Kidney (tissue), 13 donors: ENCODE measurements at regions not wholly inside any gene's neighbourhood (a gene's known extent, or its start where the extent isn't known, plus 50 kb on each side); places are given as distances from the start of the nearest gene placed in this dataset.

Experiments used
- DNase-seq, 5 donors: peaks; one replicate each; pipeline ENCODE4 v3.0.0-alpha.2; 2013 to 2020
- FAIRE-seq: peaks from 2 replicates; lab custom pipeline; 2012; peaks lifted over from hg19 to GRCh38; lab: Jason Lieb, UNC
- H3K27ac ChIP-seq, 2 donors: one replicate each; pipeline ENCODE4 v1.7.0; 2013; ENCODE audit warnings: low read depth in 2 of 2, low read length in 2 of 2, inconsistent platforms in 1 of 2
- H3K27me3 ChIP-seq: one replicate; pipeline ENCODE4 v1.7.1; 2013; ENCODE audit warnings: low read length, inconsistent platforms; ENCODE audit not compliant: control insufficient read depth, insufficient read depth
- H3K36me3 ChIP-seq, 3 donors: one replicate each; pipeline versions ENCODE4 v1.7.0 to v1.7.1; 2013; ENCODE audit warnings: low read length in 3 of 3, control low read depth in 1 of 3, inconsistent platforms in 1 of 3; ENCODE audit not compliant: insufficient read depth in 3 of 3, control insufficient read depth in 2 of 3
- H3K4me1 ChIP-seq, 3 donors: one replicate each; pipeline versions ENCODE4 v1.7.0 to v1.7.1; 2013; ENCODE audit warnings: low read length in 3 of 3, inconsistent platforms in 1 of 3, low read depth in 1 of 3; ENCODE audit not compliant: control insufficient read depth in 2 of 3, insufficient read depth in 2 of 3
- H3K4me3 ChIP-seq, 3 donors: one replicate each; pipeline versions ENCODE4 v1.7.0 to v1.8.1; 2013; ENCODE audit warnings: low read length in 3 of 3, control low read depth in 1 of 3, inconsistent platforms in 1 of 3
- H3K9ac ChIP-seq, 3 donors: one replicate each; pipeline versions ENCODE4 v1.7.0 to v1.7.1; 2013; ENCODE audit warnings: low read length in 3 of 3, control low read depth in 1 of 3, inconsistent platforms in 1 of 3
- H3K9me3 ChIP-seq, 3 donors: one replicate each; pipeline versions ENCODE4 v1.7.0 to v1.7.1; 2013; ENCODE audit warnings: low read length in 3 of 3, control low read depth in 1 of 3, inconsistent platforms in 1 of 3; ENCODE audit not compliant: control insufficient read depth in 2 of 3, insufficient read depth in 1 of 3
- CTCF ChIP-seq: IDR thresholded peaks from 3 replicates; pipeline ENCODE4 v1.5.1; 2012; ENCODE audit warnings: mild to moderate bottlenecking, moderate library complexity, borderline replicate concordance; ENCODE audit not compliant: insufficient read depth; ENCODE audit errors: extremely low read depth
- intact Hi-C: fragments of 100-400 bp; cut with DNase I; formaldehyde crosslinking; loops from one replicate; pipeline ENCODE4 v1.11.1; 2022
- donor health status: control.
- donor health status: control.
- donor health status: control.
- donor health status: control.
- donor health status: control.
- donor health status: DM: yes; HTN: yes; CAD: no.
- donor health status: Normal renal cell carcinoma (clear cell type).

- Histone ChIP-seq H3K4me1 (no peaks in the 10 kb centered on the region), H3K9ac (peak overlapping the region in 1 of 3 donors; percentile 6), H3K36me3 (peaks cover 0 to 2% (median 0%) of the 10 kb centered on the region in 3 donors), H3K27ac (no peak overlapping the region), H3K9me3 (peaks cover 0 to 4% (median 0%) of the 10 kb centered on the region in 3 donors), H3K4me3 (peak overlapping the region in 1 of 3 donors; percentile 47), H3K27me3 (no peaks in the 10 kb centered on the region)
- intact Hi-C loops = no loop called here
- FAIRE-seq (no peak), DNase-seq (no peak)
- no peak for TF ChIP-seq CTCF
Observed at GRCh38 chr13:111044087-111044830, 70.9 kb upstream of the ARHGEF7 start.

- Histone ChIP-seq H3K27me3 (no peaks in the 10 kb centered on the region), H3K9me3 (peaks cover 0 to 4% (median 0%) of the 10 kb centered on the region in 3 donors), H3K4me1 (no peaks in the 10 kb centered on the region), H3K36me3 (peaks cover 0 to 2% (median 0%) of the 10 kb centered on the region in 3 donors), H3K27ac (no peak overlapping the region), H3K4me3 (no peak overlapping the region), H3K9ac (no peak overlapping the region)
- intact Hi-C loops = no loop called here
- DNase-seq = peak in 1 of 5 donors; percentile 54
- TF ChIP-seq CTCF = no peak
- no peak for FAIRE-seq
Observed at GRCh38 chr13:111043575-111043982, 71.5 kb upstream of the ARHGEF7 start.

GRCh38 chr13:111042661-111043226, 72.4 kb upstream of the ARHGEF7 start:
- intact Hi-C loops = no loop called here
- H3K36me3 ChIP-seq = peaks cover 0 to 2% (median 0%) of the 10 kb centered on the region in 3 donors
- H3K9ac ChIP-seq = no peak overlapping the region
- no peak overlapping the region for H3K27ac ChIP-seq
- no peak for TF ChIP-seq CTCF
- FAIRE-seq (no peak), DNase-seq (no peak)
- no peaks in the 10 kb centered on the region for H3K27me3 ChIP-seq
- no peaks in the 10 kb centered on the region for H3K4me1 ChIP-seq
- H3K4me3 ChIP-seq = no peak overlapping the region
- peaks cover 0 to 4% (median 0%) of the 10 kb centered on the region in 3 donors for H3K9me3 ChIP-seq
